ENCODE measurements at regions not wholly inside any gene's neighbourhood (a gene's known extent, or its start where the extent isn't known, plus 50 kb on each side); places are given as distances from the start of the nearest gene placed in this dataset.

GRCh38 chr13:99027661-99028425 lies 50.0 kb upstream of the DOCK9 start:
- DNase-seq (ENCODE audit: extremely low read depth in 1 of 11, low read depth in 9 of 11, low spot score in 4 of 11) = no peak

- no peak for DNase-seq (ENCODE audit: extremely low read depth in 1 of 11, low read depth in 9 of 11, low spot score in 4 of 11)
These were observed 51.0 kb upstream of the DOCK9 start for GRCh38 chr13:99028890-99029289.

GRCh38 chr13:99029576-99029975 lies 51.7 kb upstream of the DOCK9 start:
- DNase-seq (ENCODE audit: extremely low read depth in 1 of 11, low read depth in 9 of 11, low spot score in 4 of 11) = no peak

- DNase-seq (ENCODE audit: extremely low read depth in 1 of 11, low read depth in 9 of 11, low spot score in 4 of 11) = no peak
These were observed 52.5 kb upstream of the DOCK9 start for GRCh38 chr13:99030326-99030725.

- DNase-seq (ENCODE audit: extremely low read depth in 1 of 11, low read depth in 9 of 11, low spot score in 4 of 11) = no peak
These were observed 54.0 kb upstream of the DOCK9 start for GRCh38 chr13:99031832-99032231.

- peak in 3 of 11 donors; percentile 32 to 69 (median 41) for DNase-seq (ENCODE audit: extremely low read depth in 1 of 11, low read depth in 9 of 11, low spot score in 4 of 11)
These were observed 56.0 kb upstream of the DOCK9 start for GRCh38 chr13:99033814-99034213.

GRCh38 chr13:99034333-99035085 lies 56.6 kb upstream of the DOCK9 start:
- no peak for DNase-seq (ENCODE audit: extremely low read depth in 1 of 11, low read depth in 9 of 11, low spot score in 4 of 11)

GRCh38 chr13:99035715-99036114 lies 57.9 kb upstream of the DOCK9 start:
- no peak for DNase-seq (ENCODE audit: extremely low read depth in 1 of 11, low read depth in 9 of 11, low spot score in 4 of 11)

GRCh38 chr13:99037756-99038155 lies 59.9 kb upstream of the DOCK9 start:
- no peak for DNase-seq (ENCODE audit: extremely low read depth in 1 of 11, low read depth in 9 of 11, low spot score in 4 of 11)

- DNase-seq (ENCODE audit: extremely low read depth in 1 of 11, low read depth in 9 of 11, low spot score in 4 of 11) = no peak
These were observed 61.9 kb upstream of the DOCK9 start for GRCh38 chr13:99039718-99040280.

GRCh38 chr13:99040536-99041131 lies 62.8 kb upstream of the DOCK9 start:
- DNase-seq (ENCODE audit: extremely low read depth in 1 of 11, low read depth in 9 of 11, low spot score in 4 of 11) = no peak

GRCh38 chr13:99041337-99041736 lies 63.5 kb upstream of the DOCK9 start:
- no peak for DNase-seq (ENCODE audit: extremely low read depth in 1 of 11, low read depth in 9 of 11, low spot score in 4 of 11)

- no peak for DNase-seq (ENCODE audit: extremely low read depth in 1 of 11, low read depth in 9 of 11, low spot score in 4 of 11)
These were observed 63.9 kb upstream of the DOCK9 start for GRCh38 chr13:99041788-99042187.

GRCh38 chr13:99042521-99043250 lies 64.8 kb upstream of the DOCK9 start:
- DNase-seq (ENCODE audit: extremely low read depth in 1 of 11, low read depth in 9 of 11, low spot score in 4 of 11) = no peak

GRCh38 chr13:99043831-99044231 lies 66.0 kb upstream of the DOCK9 start:
- DNase-seq (ENCODE audit: extremely low read depth in 1 of 11, low read depth in 9 of 11, low spot score in 4 of 11) = no peak

GRCh38 chr13:99044764-99045163 lies 66.9 kb upstream of the DOCK9 start:
- DNase-seq (ENCODE audit: extremely low read depth in 1 of 11, low read depth in 9 of 11, low spot score in 4 of 11) = no peak

- no peak for DNase-seq (ENCODE audit: extremely low read depth in 1 of 11, low read depth in 9 of 11, low spot score in 4 of 11)
These were observed 67.5 kb upstream of the DOCK9 start for GRCh38 chr13:99045396-99045795.

GRCh38 chr13:99046851-99047250 lies 69.0 kb upstream of the DOCK9 start:
- DNase-seq (ENCODE audit: extremely low read depth in 1 of 11, low read depth in 9 of 11, low spot score in 4 of 11) = no peak

- no peak for DNase-seq (ENCODE audit: extremely low read depth in 1 of 11, low read depth in 9 of 11, low spot score in 4 of 11)
These were observed 73.2 kb upstream of the DOCK9 start for GRCh38 chr13:99050983-99051488.

Data from renal cortex interstitium (tissue), 11 donors.